ENCODE measurements at regions not wholly inside any gene's neighbourhood (a gene's known extent, or its start where the extent isn't known, plus 50 kb on each side); places are given as distances from the start of the nearest gene placed in this dataset.

- TF ChIP-seq MAZ (IDR thresholded peaks at IDR 0.05; ENCODE audit: borderline replicate concordance, low read depth, low read length) (no peak), MAZ (CRISPR knock-in tag; IDR thresholded peaks at IDR 0.05; ENCODE audit: low read depth) (no peak)
- TF ChIP-seq, protein P1, sequence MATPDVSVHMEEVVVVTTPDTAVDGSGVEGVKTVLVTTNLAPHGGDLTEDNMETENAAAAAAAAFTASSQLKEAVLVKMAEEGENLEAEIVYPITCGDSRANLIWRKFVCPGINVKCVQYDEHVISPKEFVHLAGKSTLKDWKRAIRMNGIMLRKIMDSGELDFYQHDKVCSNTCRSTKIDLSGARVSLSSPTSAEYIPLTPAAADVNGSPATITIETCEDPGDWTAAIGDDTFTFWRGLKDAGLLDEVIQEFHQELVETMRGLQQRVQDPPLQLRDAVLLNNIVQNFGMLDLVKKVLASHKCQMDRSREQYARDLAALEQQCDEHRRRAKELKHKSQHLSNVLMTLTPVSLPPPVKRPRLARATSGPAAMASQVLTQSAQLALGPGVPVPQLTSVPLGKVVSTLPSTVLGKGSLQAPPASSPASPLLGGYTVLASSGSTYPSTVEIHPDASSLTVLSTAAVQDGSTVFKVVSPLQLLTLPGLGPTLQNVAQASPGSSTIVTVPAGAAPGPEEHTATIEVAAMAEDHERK (CRISPR knock-in tag; IDR thresholded peaks at IDR 0.05; ENCODE audit: low read depth): no peak
- TF ChIP-seq, protein P2, sequence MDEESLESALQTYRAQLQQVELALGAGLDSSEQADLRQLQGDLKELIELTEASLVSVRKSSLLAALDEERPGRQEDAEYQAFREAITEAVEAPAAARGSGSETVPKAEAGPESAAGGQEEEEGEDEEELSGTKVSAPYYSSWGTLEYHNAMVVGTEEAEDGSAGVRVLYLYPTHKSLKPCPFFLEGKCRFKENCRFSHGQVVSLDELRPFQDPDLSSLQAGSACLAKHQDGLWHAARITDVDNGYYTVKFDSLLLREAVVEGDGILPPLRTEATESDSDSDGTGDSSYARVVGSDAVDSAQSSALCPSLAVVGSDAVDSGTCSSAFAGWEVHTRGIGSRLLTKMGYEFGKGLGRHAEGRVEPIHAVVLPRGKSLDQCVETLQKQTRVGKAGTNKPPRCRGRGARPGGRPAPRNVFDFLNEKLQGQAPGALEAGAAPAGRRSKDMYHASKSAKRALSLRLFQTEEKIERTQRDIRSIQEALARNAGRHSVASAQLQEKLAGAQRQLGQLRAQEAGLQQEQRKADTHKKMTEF (CRISPR knock-in tag; IDR thresholded peaks at IDR 0.05): no peak
These were observed 143.9 kb upstream of the FBN2 start (continued) for GRCh38 chr5:128681764-128682592.

DNA sequence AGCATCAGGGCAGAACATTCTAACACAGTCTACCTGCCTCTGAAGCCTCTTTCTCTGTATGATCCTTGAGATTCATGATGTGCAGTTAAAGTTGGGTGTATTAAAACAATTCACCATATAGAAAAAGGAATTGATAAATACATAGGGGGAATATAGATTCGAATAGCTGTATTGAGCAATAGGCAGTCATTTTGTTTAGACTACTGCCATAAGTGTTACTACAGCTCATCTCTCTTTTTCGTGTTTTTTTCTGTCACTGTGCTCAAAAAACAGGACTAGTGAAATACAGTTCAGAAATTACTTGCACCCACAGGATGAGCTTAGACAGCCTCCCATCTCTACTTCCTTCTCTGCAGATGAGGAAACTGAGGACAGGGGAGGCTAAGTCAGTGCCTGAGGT, 144.6 kb upstream of the FBN2 start:
- Histone ChIP-seq H3K4me1 (ENCODE audit: insufficient read depth, low read length) (no peaks in the 10 kb centered on the region), H3K79me2 (ENCODE audit: insufficient read depth, low read length) (no peaks in the 10 kb centered on the region), H2AFZ (ENCODE audit: low read length) (no peak overlapping the region), H3K4me3 (replicated peaks in 1 of 3; ENCODE audit: insufficient read depth in 1 of 3, low read depth in 2 of 3, low read length in 3 of 3) (no peak overlapping the region), H3K9ac (ENCODE audit: insufficient read depth, low read depth, low read length) (no peak overlapping the region), H3K36me3 (replicated peaks in 1 of 2; ENCODE audit: control insufficient read depth in 1 of 2, insufficient read depth in 2 of 2, low read length in 2 of 2) (no peaks in the 10 kb centered on the region), H3K4me2 (ENCODE audit: low read depth, low read length) (no peak overlapping the region), H3K9me3 (ENCODE audit: low read length) (no peaks in the 10 kb centered on the region), H3K27me3 (ENCODE audit: control insufficient read depth in 1 of 2, insufficient read depth in 2 of 2, low read length in 2 of 2) (no peaks in the 10 kb centered on the region), H3K27ac (ENCODE audit: extremely low read length, insufficient read depth, low read length) (no peak overlapping the region), H4K20me1 (ENCODE audit: insufficient read depth, low read length) (no peaks in the 10 kb centered on the region)
- in situ Hi-C loops (cut with HindIII; ENCODE audit: extremely low pct_ligation_motif_present, low pct_unique_long_range_greater_than_20kb): no loop called here
- CTCF ChIA-PET (ENCODE audit: low intra/inter-chr PET ratio, low total read pairs): no interaction called here
- no TSS peak for BruUV-seq (replicated peaks)
- DNase-seq (ENCODE audit: low spot score) (no peak), FAIRE-seq (no peak), ATAC-seq (no peak)
- WGBS (ENCODE audit: low lambda C conversion rate): 0% methylated on average over 2 of the region's 2 CpGs
- intact Hi-C loops (cut with micrococcal nuclease; ENCODE audit: unreplicated experiment): no loop called here
- POLR2A ChIA-PET: no interaction called here
- TF ChIP-seq SALL1 (CRISPR knock-in tag; IDR thresholded peaks at IDR 0.05) (no peak), ZBED4 (CRISPR knock-in tag; IDR thresholded peaks at IDR 0.05; ENCODE audit: borderline replicate concordance) (no peak), ZNF331 (CRISPR knock-in tag; IDR thresholded peaks at IDR 0.05) (no peak), MAZ (IDR thresholded peaks at IDR 0.05; ENCODE audit: borderline replicate concordance, low read depth, low read length) (no peak), MAZ (CRISPR knock-in tag; IDR thresholded peaks at IDR 0.05; ENCODE audit: low read depth) (no peak), ZBTB26 (CRISPR knock-in tag; IDR thresholded peaks at IDR 0.05; ENCODE audit: borderline replicate concordance) (no peak), NCOA1 (CRISPR knock-in tag; IDR thresholded peaks at IDR 0.05) (no peak), SYNCRIP (IDR thresholded peaks at IDR 0.05; ENCODE audit: insufficient read depth, low read depth, low read length) (no peak), HHEX (CRISPR knock-in tag; IDR thresholded peaks at IDR 0.05) (no peak), GZF1 (CRISPR knock-in tag; IDR thresholded peaks at IDR 0.05) (no peak), U2AF1 (optimal IDR thresholded peaks at IDR 0.05; ENCODE audit: low read depth, low read length) (no peak), DMAP1 (CRISPR knock-in tag; IDR thresholded peaks at IDR 0.05) (no peak)

Measured in HepG2 (cell line).